ENCODE measurements at regions not wholly inside any gene's neighbourhood (a gene's known extent, or its start where the extent isn't known, plus 50 kb on each side); places are given as distances from the start of the nearest gene placed in this dataset.

- peaks cover 0 to 2% of the 10 kb centered on the region in 2 experiments; a peak in 1 of 5 replicates for H3K9me3 Mint-ChIP-seq
- H3K27ac Mint-ChIP-seq = no peak overlapping the region
- H3K27ac ChIP-seq (ENCODE audit: insufficient read length, low read depth, low read length) = no peak overlapping the region
- H3K27me3 Mint-ChIP-seq (ENCODE audit: low read depth) = no peaks in the 10 kb centered on the region
- H3K9me3 ChIP-seq (ENCODE audit: control insufficient read depth, low read depth, low read length) = no peaks in the 10 kb centered on the region
- no peak overlapping the region for H3K23ac ChIP-seq (ENCODE audit: insufficient read length, low read depth, low read length)
- no peak overlapping the region for H3K4me2 ChIP-seq (ENCODE audit: insufficient read depth, insufficient read length, low read length)
- no peak overlapping the region for H2BK120ac ChIP-seq (ENCODE audit: low read depth, low read length, poor library complexity, severe bottlenecking)
- no peak overlapping the region for H4K8ac ChIP-seq (replicated peaks; ENCODE audit: insufficient read length, low read depth, low read length)
- H3K4me1 ChIP-seq (ENCODE audit: insufficient read depth, low read length) = no peaks in the 10 kb centered on the region
- H3K4me3 Mint-ChIP-seq = no peak overlapping the region
- no peak overlapping the region for H2BK12ac ChIP-seq (ENCODE audit: insufficient read length, low read depth, low read length)
- H3K4me1 Mint-ChIP-seq = peaks cover 5% of the 10 kb centered on the region in 2 experiments; a peak in 3 of 4 replicates
- no peak overlapping the region for H2BK5ac ChIP-seq (ENCODE audit: insufficient read length, low read length)
- no peak overlapping the region for H4K5ac ChIP-seq (ENCODE audit: insufficient read length, low read depth, low read length)
- no CpG with 5 or more reads among the region's 2 CpGs for WGBS (ENCODE audit: extremely low coverage, insufficient read length, low lambda C conversion rate)
- no peak overlapping the region for H2AK5ac ChIP-seq (ENCODE audit: insufficient read length, low read length)
- no peaks in the 10 kb centered on the region for H4K20me1 ChIP-seq (ENCODE audit: control insufficient read depth, insufficient read depth, insufficient read length)
- H3T11ph ChIP-seq (ENCODE audit: low read length) = no peak overlapping the region
- no peak for TF ChIP-seq CTCF (conservative IDR thresholded peaks at IDR 0.05)
- no peak overlapping the region for H3K14ac ChIP-seq (ENCODE audit: insufficient read depth, low read length)
- no peaks in the 10 kb centered on the region for H3K27me3 ChIP-seq (ENCODE audit: insufficient read depth, low read length)
- H2AFZ ChIP-seq (ENCODE audit: low read length) = no peak overlapping the region
- no peak for DNase-seq
- H3K9ac ChIP-seq (ENCODE audit: extremely low read depth, insufficient read length, low read length) = no peak overlapping the region
- no peak overlapping the region for H2BK15ac ChIP-seq (ENCODE audit: low read depth, low read length)
- H3K79me2 ChIP-seq (ENCODE audit: insufficient read depth, low read length) = no peaks in the 10 kb centered on the region
- no peak overlapping the region for H3K56ac ChIP-seq (ENCODE audit: insufficient read length, low read depth, low read length)
- no peaks in the 10 kb centered on the region for H3K23me2 ChIP-seq (ENCODE audit: insufficient read length, low read depth, low read length, poor library complexity, severe bottlenecking)
- H3K79me1 ChIP-seq (ENCODE audit: insufficient read depth, low read depth, low read length, poor library complexity, severe bottlenecking) = no peaks in the 10 kb centered on the region
- no peak overlapping the region for H2BK20ac ChIP-seq (ENCODE audit: low read depth, low read length, poor library complexity, severe bottlenecking)
- H4K91ac ChIP-seq (ENCODE audit: insufficient read length, low read depth, low read length) = no peak overlapping the region
- H3K36me3 Mint-ChIP-seq (ENCODE audit: insufficient read depth in 1 of 3, low read depth in 3 of 3) = no peaks in the 10 kb centered on the region
- H3K4ac ChIP-seq (ENCODE audit: low read depth, low read length) = no peak overlapping the region
- no peak overlapping the region for H3K18ac ChIP-seq (ENCODE audit: insufficient read length, low read depth, low read length)
These were observed 256.2 kb upstream of the KYNU start for GRCh38 chr2:142621287-142621686.

Data from H9 (cell line).